22Rv1 (cell line): ENCODE measurements at regions not wholly inside any gene's neighbourhood (a gene's known extent, or its start where the extent isn't known, plus 50 kb on each side); places are given as distances from the start of the nearest gene placed in this dataset.

Source experiments
- ZFX ChIP-seq: fragments of 450-650 bp; IDR thresholded peaks from 2 replicates; pipeline ENCODE4 v1.6.1; 2017; ENCODE audit warnings: antibody characterized with exemption, borderline replicate concordance
- TF ChIP-seq, protein P1 (sequence below): fragments of 450-650 bp; IDR thresholded peaks from 2 replicates; pipeline ENCODE4 v1.5.1; 2017; ENCODE audit warnings: mild to moderate bottlenecking

DNA sequence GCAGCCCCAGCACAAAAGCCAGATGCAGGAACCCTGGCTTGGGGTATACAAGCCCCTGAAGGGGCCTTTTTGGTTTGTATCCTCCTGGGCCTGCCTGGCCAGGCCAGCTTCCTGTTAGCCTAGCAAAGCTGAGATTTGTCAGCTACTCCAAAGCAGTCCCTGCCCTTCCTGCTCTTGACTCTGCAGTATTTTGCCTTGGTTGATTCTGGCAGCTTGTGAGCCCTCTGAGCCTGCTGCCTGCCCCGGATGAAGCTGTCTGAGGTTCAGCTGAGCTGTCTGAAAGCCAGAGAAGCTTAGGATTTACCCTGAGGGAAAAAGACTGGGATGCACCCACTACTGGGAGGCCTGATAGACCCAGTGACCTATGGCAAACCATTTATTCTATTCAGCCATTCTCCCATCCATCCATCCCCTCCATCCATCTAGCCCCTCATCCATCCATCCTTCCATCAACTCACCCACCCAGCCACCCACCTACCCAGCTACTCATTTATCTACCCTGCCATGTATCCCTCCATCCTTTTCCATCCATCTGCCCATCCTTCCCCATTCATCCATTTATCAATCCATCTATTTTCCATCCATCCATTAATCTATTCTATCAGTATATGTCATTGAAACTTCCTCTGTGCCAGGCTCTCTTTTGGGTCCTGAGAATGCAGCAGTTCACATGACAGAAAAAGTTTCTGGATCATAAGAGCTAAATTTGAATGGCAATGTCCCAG lies 307.5 kb downstream of the DHX35 start:
- TF ChIP-seq, protein P1, sequence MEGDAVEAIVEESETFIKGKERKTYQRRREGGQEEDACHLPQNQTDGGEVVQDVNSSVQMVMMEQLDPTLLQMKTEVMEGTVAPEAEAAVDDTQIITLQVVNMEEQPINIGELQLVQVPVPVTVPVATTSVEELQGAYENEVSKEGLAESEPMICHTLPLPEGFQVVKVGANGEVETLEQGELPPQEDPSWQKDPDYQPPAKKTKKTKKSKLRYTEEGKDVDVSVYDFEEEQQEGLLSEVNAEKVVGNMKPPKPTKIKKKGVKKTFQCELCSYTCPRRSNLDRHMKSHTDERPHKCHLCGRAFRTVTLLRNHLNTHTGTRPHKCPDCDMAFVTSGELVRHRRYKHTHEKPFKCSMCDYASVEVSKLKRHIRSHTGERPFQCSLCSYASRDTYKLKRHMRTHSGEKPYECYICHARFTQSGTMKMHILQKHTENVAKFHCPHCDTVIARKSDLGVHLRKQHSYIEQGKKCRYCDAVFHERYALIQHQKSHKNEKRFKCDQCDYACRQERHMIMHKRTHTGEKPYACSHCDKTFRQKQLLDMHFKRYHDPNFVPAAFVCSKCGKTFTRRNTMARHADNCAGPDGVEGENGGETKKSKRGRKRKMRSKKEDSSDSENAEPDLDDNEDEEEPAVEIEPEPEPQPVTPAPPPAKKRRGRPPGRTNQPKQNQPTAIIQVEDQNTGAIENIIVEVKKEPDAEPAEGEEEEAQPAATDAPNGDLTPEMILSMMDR: no peak
- TF ChIP-seq ZFX: no peak
